ENCODE measurements at regions not wholly inside any gene's neighbourhood (a gene's known extent, or its start where the extent isn't known, plus 50 kb on each side); places are given as distances from the start of the nearest gene placed in this dataset.

DNA sequence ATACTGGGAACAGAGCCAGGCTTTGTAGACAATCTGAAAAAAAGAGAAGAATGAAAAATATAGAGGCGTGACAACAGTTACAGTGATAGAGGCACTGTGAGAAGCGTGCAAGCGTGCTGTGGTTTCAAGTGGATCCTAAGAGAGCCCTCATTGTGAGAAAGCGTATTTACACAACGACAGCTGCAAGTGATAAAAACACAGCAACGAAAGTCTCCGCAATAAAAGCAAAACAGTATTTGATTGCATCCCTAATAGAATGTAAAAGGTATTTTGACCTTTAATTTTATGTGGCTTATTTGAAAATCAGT, 642.7 kb upstream of the ARGLU1 start:
- Histone ChIP-seq H3K27me3 (ENCODE audit: low read length) (no peaks in the 10 kb centered on the region), H3K9me2 (replicated peaks; ENCODE audit: insufficient read depth, low read length) (no peaks in the 10 kb centered on the region), H3K9ac (ENCODE audit: low read length) (no peak overlapping the region), H3K79me2 (ENCODE audit: insufficient read depth, low read length) (no peaks in the 10 kb centered on the region), H3K36me3 (ENCODE audit: low read length) (no peaks in the 10 kb centered on the region), H2AFZ (ENCODE audit: low read depth, low read length, severe bottlenecking) (no peak overlapping the region), H3K9me3 (ENCODE audit: insufficient read depth, low read length) (no peaks in the 10 kb centered on the region), H4K20me1 (ENCODE audit: low read depth, low read length) (no peaks in the 10 kb centered on the region), H3K4me3 (ENCODE audit: insufficient read depth, low read length, poor library complexity, severe bottlenecking) (no peak overlapping the region), H3F3A (ENCODE audit: insufficient read depth) (no peaks in the 10 kb centered on the region), H3K27ac (ENCODE audit: low read depth, low read length) (no peak overlapping the region), H3K4me2 (ENCODE audit: low read depth, low read length, poor library complexity, severe bottlenecking) (no peak overlapping the region)
- TF ChIP-seq EZH2phosphoT487 (conservative IDR thresholded peaks at IDR 0.05; ENCODE audit: low read length): no peak
- TF ChIP-seq, protein P1, sequence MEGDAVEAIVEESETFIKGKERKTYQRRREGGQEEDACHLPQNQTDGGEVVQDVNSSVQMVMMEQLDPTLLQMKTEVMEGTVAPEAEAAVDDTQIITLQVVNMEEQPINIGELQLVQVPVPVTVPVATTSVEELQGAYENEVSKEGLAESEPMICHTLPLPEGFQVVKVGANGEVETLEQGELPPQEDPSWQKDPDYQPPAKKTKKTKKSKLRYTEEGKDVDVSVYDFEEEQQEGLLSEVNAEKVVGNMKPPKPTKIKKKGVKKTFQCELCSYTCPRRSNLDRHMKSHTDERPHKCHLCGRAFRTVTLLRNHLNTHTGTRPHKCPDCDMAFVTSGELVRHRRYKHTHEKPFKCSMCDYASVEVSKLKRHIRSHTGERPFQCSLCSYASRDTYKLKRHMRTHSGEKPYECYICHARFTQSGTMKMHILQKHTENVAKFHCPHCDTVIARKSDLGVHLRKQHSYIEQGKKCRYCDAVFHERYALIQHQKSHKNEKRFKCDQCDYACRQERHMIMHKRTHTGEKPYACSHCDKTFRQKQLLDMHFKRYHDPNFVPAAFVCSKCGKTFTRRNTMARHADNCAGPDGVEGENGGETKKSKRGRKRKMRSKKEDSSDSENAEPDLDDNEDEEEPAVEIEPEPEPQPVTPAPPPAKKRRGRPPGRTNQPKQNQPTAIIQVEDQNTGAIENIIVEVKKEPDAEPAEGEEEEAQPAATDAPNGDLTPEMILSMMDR (IDR thresholded peaks at IDR 0.05; ENCODE audit: insufficient read depth, low read length, poor library complexity, severe bottlenecking): no peak

DNA sequence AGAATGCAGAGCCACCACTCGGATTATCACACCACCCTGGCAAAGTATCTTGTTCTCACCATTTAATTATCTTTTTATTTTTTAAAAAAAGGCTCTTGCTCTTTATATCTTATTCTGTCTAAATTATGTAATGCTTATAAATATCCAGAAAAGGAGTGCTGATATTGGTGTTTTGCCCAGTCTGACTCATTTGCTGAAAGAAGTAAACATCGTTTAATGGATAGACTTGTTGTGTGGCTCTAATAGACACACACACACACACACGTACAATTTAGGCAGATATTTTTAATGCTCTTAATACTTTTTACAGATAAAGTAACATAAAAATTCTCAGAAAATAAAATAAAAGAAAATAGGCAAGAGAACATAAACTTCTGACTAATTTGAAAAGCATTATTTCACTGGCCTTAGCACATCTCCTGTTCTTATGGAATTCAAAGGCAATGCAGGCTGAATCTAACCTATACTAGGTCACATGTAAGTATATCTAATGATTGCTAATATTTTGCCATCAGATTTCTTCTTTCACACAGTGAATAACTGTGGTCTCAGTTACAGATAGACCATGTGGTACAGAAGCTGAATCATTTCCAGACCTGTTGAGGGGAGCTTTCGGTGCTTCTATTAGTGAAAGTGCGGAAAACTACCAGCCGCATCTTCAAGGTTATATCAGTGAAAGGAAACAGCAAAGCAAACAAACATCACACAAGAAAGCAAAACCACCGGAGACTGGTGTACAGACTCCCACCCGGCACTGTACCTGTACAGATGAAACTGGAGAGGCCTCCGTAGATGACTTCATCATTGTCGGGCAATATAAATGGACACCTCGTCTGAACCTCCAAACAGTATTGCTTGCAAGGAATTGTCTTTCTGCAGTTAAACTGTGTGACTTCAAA, 642.1 kb upstream of the ARGLU1 start:
- no peak overlapping the region for H2AFZ ChIP-seq (ENCODE audit: low read depth, low read length, severe bottlenecking)

DNA sequence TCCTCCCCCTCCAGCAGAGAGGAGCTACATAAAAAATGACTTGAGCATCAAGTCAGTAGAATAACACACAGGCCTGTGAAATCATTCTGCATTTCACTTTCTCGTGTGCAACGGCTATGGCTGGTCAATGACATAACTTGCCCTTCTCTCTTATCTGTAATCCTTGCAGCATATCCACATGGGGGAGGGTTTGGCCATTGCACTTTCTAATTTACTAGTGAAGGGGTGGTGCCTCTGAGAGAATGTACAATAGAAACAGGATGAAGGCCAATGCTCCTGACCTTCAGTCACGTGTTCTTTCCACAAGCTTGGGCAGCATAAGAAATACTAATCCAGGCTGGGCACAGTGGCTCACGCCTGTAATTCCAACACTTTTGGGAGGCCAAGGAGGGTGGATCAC, 641.0 kb upstream of the ARGLU1 start:
- Histone ChIP-seq H3K79me2 (ENCODE audit: insufficient read depth, low read length) (no peaks in the 10 kb centered on the region), H4K20me1 (ENCODE audit: low read depth, low read length) (no peaks in the 10 kb centered on the region), H3K27ac (ENCODE audit: low read depth, low read length) (no peak overlapping the region), H2AFZ (ENCODE audit: low read depth, low read length, severe bottlenecking) (no peak overlapping the region), H3F3A (ENCODE audit: insufficient read depth) (no peaks in the 10 kb centered on the region), H3K4me2 (ENCODE audit: low read depth, low read length, poor library complexity, severe bottlenecking) (no peak overlapping the region), H3K9me3 (ENCODE audit: insufficient read depth, low read length) (no peaks in the 10 kb centered on the region), H3K9me2 (replicated peaks; ENCODE audit: insufficient read depth, low read length) (no peaks in the 10 kb centered on the region), H3K9ac (ENCODE audit: low read length) (no peak overlapping the region), H3K36me3 (ENCODE audit: low read length) (no peaks in the 10 kb centered on the region), H3K27me3 (ENCODE audit: low read length) (no peaks in the 10 kb centered on the region), H3K4me3 (ENCODE audit: insufficient read depth, low read length, poor library complexity, severe bottlenecking) (no peak overlapping the region)
- TF ChIP-seq, protein P1 (IDR thresholded peaks at IDR 0.05; ENCODE audit: insufficient read depth, low read length, poor library complexity, severe bottlenecking): no peak
- TF ChIP-seq EZH2phosphoT487 (conservative IDR thresholded peaks at IDR 0.05; ENCODE audit: low read length): no peak

More for the DNA sequence above, 642.1 kb upstream of the ARGLU1 start:
- Histone ChIP-seq H3K4me2 (ENCODE audit: low read depth, low read length, poor library complexity, severe bottlenecking) (no peak overlapping the region), H3K36me3 (ENCODE audit: low read length) (no peaks in the 10 kb centered on the region), H3K9ac (ENCODE audit: low read length) (no peak overlapping the region), H3F3A (ENCODE audit: insufficient read depth) (no peaks in the 10 kb centered on the region), H4K20me1 (ENCODE audit: low read depth, low read length) (no peaks in the 10 kb centered on the region), H3K9me2 (replicated peaks; ENCODE audit: insufficient read depth, low read length) (no peaks in the 10 kb centered on the region), H3K27me3 (ENCODE audit: low read length) (no peaks in the 10 kb centered on the region), H3K4me3 (ENCODE audit: insufficient read depth, low read length, poor library complexity, severe bottlenecking) (no peak overlapping the region), H3K27ac (ENCODE audit: low read depth, low read length) (no peak overlapping the region), H3K9me3 (ENCODE audit: insufficient read depth, low read length) (no peaks in the 10 kb centered on the region), H3K79me2 (ENCODE audit: insufficient read depth, low read length) (no peaks in the 10 kb centered on the region)
- TF ChIP-seq EZH2phosphoT487 (conservative IDR thresholded peaks at IDR 0.05; ENCODE audit: low read length): no peak

Measured in SU-DHL-6 (cell line).